Stimulated activated CD8-positive, alpha-beta memory T cell treated with anti-CD3 and anti-CD28 coated beads, Interleukin-4, amount 100 ng/mL, for 4 hours (primary cell): ENCODE measurements at regions not wholly inside any gene's neighbourhood (a gene's known extent, or its start where the extent isn't known, plus 50 kb on each side); places are given as distances from the start of the nearest gene placed in this dataset.

Experiments
- DNase-seq, 2 donors: peaks; one replicate each; pipeline ENCODE4 v3.0.0-alpha.2; 2020; ENCODE audit warnings: low read depth in 2 of 2, low spot score in 1 of 2

DNA sequence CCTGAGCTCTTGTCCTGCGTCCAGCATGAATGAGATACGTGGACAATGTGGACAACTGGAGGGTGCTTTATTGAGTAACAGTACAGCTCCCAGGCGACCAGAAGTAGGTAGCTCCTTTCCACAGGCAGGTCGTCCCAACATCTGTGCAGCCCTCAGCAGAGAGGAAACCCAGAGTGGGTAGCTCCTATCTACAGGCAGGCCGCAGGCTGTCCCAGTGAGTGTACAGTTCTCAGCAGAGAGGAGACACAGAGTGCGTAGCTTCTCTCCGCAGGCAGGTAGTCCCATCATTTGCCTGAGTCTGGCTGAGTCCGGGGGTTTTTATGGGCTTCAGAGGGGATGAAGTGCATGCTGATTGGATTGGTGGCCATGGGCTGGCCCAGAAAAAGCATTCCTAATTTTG, 373.3 kb downstream of the CHSY3 start:
- no peak for DNase-seq

DNA sequence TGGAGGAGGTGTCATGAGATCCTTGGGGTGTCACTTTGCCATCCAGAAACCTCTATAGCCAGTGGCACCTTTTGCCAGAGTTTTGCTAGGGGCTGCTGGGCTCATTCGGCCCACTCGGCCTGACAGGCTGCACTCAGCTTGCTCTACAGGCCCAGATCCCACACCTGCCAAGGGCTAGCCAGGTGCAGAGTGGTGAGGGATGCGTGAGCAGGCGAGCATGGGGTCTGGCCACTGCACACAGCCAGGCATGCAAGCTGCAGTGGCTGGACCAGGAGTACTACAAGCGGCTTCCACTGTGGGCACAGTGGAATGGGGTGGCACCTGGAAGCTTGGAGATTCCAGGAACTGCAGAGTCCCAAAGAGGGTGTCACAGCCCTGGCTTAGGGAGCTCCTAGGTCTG, 372.7 kb downstream of the CHSY3 start:
- DNase-seq: no peak

DNA sequence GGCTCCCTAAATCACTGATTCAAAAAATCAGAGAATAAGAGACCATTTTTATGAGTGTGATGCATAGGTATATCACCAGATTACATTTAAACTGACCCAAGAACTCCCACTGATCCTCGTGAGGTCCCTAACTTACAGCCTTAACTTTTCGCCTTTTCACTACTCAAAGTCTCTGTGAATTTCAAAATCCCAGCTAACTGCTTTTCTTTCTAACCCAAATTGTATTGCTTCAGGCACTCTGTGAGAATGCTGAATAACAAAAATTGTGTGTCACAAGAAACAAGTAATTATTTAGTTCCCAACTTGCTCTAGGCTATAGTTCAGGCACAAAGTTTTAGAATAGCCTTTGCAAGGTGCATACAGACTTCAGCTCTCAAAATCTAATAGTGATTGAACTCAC, 368.6 kb downstream of the CHSY3 start:
- no peak for DNase-seq

- DNase-seq: no peak
Measured at GRCh38 chr5:130270786-130271185, 366.5 kb downstream of the CHSY3 start.

GRCh38 chr5:130268489-130268888, 364.2 kb downstream of the CHSY3 start:
- no peak for DNase-seq

DNA sequence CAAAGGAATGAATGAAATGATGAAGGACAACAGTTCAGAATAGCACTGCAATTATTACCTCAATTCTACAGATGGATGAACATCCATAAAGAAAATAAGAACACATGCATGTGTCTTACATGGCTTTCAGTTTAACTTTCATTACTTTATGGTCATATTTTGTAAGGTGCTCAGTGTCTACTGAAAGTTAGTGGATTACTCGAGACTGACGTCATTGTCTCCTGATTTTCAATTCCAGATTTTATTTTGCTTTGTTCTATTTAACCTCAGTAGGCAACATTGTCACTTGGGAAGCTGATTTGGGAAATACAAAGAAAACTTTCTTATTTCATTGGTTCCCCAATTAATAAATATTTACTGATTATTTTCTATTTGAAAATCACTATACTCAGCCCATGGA, 363.7 kb downstream of the CHSY3 start:
- no peak for DNase-seq

GRCh38 chr5:130260481-130260880, 356.2 kb downstream of the CHSY3 start:
- DNase-seq: no peak

DNA sequence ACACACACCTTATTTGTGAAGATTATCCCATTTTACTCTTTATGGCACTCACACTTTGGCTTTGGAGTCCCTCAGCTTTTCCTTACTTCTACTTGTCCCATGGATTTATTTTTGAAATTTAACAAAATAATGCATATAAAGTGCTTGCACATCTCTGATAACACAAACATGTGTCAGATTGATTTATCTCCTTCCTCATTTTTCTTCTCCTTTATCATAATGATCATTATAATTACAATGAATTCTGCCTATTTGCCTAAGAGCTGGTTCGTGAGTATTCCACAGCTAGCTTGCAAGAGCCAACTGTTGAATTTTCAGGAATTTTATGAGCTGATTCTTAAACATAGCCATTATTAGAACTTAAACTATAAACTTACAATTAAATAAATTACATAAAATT, 347.7 kb downstream of the CHSY3 start:
- no peak for DNase-seq

GRCh38 chr5:130243641-130244040, 339.4 kb downstream of the CHSY3 start:
- no peak for DNase-seq

- no peak for DNase-seq
Measured at GRCh38 chr5:130237721-130238120, 333.5 kb downstream of the CHSY3 start.
